MV-4-11 (cell line): ENCODE measurements at regions not wholly inside any gene's neighbourhood (a gene's known extent, or its start where the extent isn't known, plus 50 kb on each side); places are given as distances from the start of the nearest gene placed in this dataset.

Experiments
- DNase-seq: peaks from one replicate; lab custom pipeline; 2025; lab: John Stamatoyannopoulos, UW

GRCh38 chr15:29424118-29424517, 154.5 kb upstream of the NSMCE3 start:
- no peak for DNase-seq

GRCh38 chr15:29422606-29423005, 153.0 kb upstream of the NSMCE3 start:
- no peak for DNase-seq

- no peak for DNase-seq
Measured at GRCh38 chr15:29420188-29420587, 150.6 kb upstream of the NSMCE3 start.

- no peak for DNase-seq
Measured at GRCh38 chr15:29418931-29419330, 149.3 kb upstream of the NSMCE3 start.

GRCh38 chr15:29418178-29418577, 148.6 kb upstream of the NSMCE3 start:
- no peak for DNase-seq

- DNase-seq, result no peak
Measured at GRCh38 chr15:29411299-29411698, 141.7 kb upstream of the NSMCE3 start.

- no peak for DNase-seq
Measured at GRCh38 chr15:29410338-29410737, 140.7 kb upstream of the NSMCE3 start.

- no peak for DNase-seq
Measured at GRCh38 chr15:29409890-29410289, 140.3 kb upstream of the NSMCE3 start.

- no peak for DNase-seq
Measured at GRCh38 chr15:29405564-29405963, 135.9 kb upstream of the NSMCE3 start.

GRCh38 chr15:29403772-29404171, 134.2 kb upstream of the NSMCE3 start:
- no peak for DNase-seq

GRCh38 chr15:29401644-29402043, 132.0 kb upstream of the NSMCE3 start:
- no peak for DNase-seq

GRCh38 chr15:29400701-29401100, 131.1 kb upstream of the NSMCE3 start:
- no peak for DNase-seq

- DNase-seq, result no peak
Measured at GRCh38 chr15:29398907-29399306, 129.3 kb upstream of the NSMCE3 start.

GRCh38 chr15:29396176-29396811, 126.7 kb upstream of the NSMCE3 start:
- no peak for DNase-seq

GRCh38 chr15:29393443-29393842, 123.8 kb upstream of the NSMCE3 start:
- no peak for DNase-seq

- DNase-seq, result no peak
Measured at GRCh38 chr15:29392358-29392757, 122.7 kb upstream of the NSMCE3 start.

- DNase-seq, result no peak
Measured at GRCh38 chr15:29390051-29390450, 120.4 kb upstream of the NSMCE3 start.

GRCh38 chr15:29386523-29386922, 116.9 kb upstream of the NSMCE3 start:
- DNase-seq, result no peak

GRCh38 chr15:29383367-29383766, 113.7 kb upstream of the NSMCE3 start:
- DNase-seq, result no peak

- peak; percentile 22 for DNase-seq
Measured at GRCh38 chr15:29382862-29383261, 113.2 kb upstream of the NSMCE3 start.

GRCh38 chr15:29380466-29380865, 110.8 kb upstream of the NSMCE3 start:
- DNase-seq, result no peak

- no peak for DNase-seq
Measured at GRCh38 chr15:29379647-29380046, 110.0 kb upstream of the NSMCE3 start.

- peak; percentile 83 for DNase-seq
Measured at GRCh38 chr15:29377161-29377560, 107.5 kb upstream of the NSMCE3 start.

GRCh38 chr15:29376590-29376989, 107.0 kb upstream of the NSMCE3 start:
- no peak for DNase-seq

- DNase-seq, result no peak
Measured at GRCh38 chr15:29369261-29369660, 99.6 kb upstream of the NSMCE3 start.
